ENCODE measurements at regions not wholly inside any gene's neighbourhood (a gene's known extent, or its start where the extent isn't known, plus 50 kb on each side); places are given as distances from the start of the nearest gene placed in this dataset.
"Not testable (repeated sequence)": the region's sequence is repeated elsewhere in the genome, so short reads cannot be mapped to it uniquely, and the experiment has no call there.

GRCh38 chr17:27106982-27107360 is 186.9 kb upstream of the WSB1 start:
- Histone ChIP-seq H3K27me3 (no peaks in the 10 kb centered on the region), H3K36me3 (no peaks in the 10 kb centered on the region), H3K9me3 (no peaks in the 10 kb centered on the region), H3K4me3 (no peak overlapping the region), H3K4me1 (ENCODE audit: insufficient read depth) (no peaks in the 10 kb centered on the region), H3K27ac (no peak overlapping the region)
- no peak for TF ChIP-seq POLR2A (IDR thresholded peaks at IDR 0.05)
- TF ChIP-seq CTCF (IDR thresholded peaks at IDR 0.05) = no peak
- TF ChIP-seq EP300 (IDR thresholded peaks at IDR 0.05) = no peak
- no peak for DNase-seq
- 53 to 57% (median 56%) methylated on average over 2 of the region's 2 CpGs for WGBS, 3 donors
- intact Hi-C loops (cut with DNase I) = no loop called here

GRCh38 chr17:27107386-27108328 is 186.3 kb upstream of the WSB1 start:
- H3K4me3 ChIP-seq; H3K4me1 ChIP-seq (ENCODE audit: insufficient read depth); H3K27me3 ChIP-seq; DNase-seq; H3K27ac ChIP-seq; intact Hi-C loops (cut with DNase I); H3K9me3 ChIP-seq; H3K36me3 ChIP-seq: not testable (repeated sequence)
- 50 to 68% (median 51%) methylated on average over 2 of the region's 2 CpGs for WGBS, 3 donors

GRCh38 chr17:27109346-27109745 is 184.6 kb upstream of the WSB1 start:
- DNase-seq = no peak
- no peaks in the 10 kb centered on the region for H3K9me3 ChIP-seq
- H3K27ac ChIP-seq = no peak overlapping the region
- no peaks in the 10 kb centered on the region for H3K36me3 ChIP-seq
- no peak overlapping the region for H3K4me3 ChIP-seq
- no peaks in the 10 kb centered on the region for H3K4me1 ChIP-seq (ENCODE audit: insufficient read depth)
- H3K27me3 ChIP-seq = no peaks in the 10 kb centered on the region
- intact Hi-C loops (cut with DNase I) = no loop called here
- TF ChIP-seq POLR2A (IDR thresholded peaks at IDR 0.05) = no peak
- TF ChIP-seq EP300 (IDR thresholded peaks at IDR 0.05) = no peak
- no peak for TF ChIP-seq CTCF (IDR thresholded peaks at IDR 0.05)

GRCh38 chr17:27153005-27153404 is 140.9 kb upstream of the WSB1 start:
- Histone ChIP-seq H3K27me3 (no peaks in the 10 kb centered on the region), H3K4me3 (no peak overlapping the region), H3K9me3 (no peaks in the 10 kb centered on the region), H3K36me3 (no peaks in the 10 kb centered on the region), H3K4me1 (ENCODE audit: insufficient read depth) (no peaks in the 10 kb centered on the region), H3K27ac (no peak overlapping the region)
- TF ChIP-seq CTCF (IDR thresholded peaks at IDR 0.05) (no peak), EP300 (IDR thresholded peaks at IDR 0.05) (no peak), POLR2A (IDR thresholded peaks at IDR 0.05) (no peak)
- intact Hi-C loops (cut with DNase I) = no loop called here
- DNase-seq = no peak
- WGBS, 3 donors = 83 to 86% (median 86%) methylated on average over 4 of the region's 4 CpGs

- WGBS, 3 donors = 89 to 93% (median 90%) methylated on average over 15 of the region's 15 CpGs
- intact Hi-C loops (cut with DNase I) = no loop called here
Measured at GRCh38 chr17:27155866-27156265, 138.0 kb upstream of the WSB1 start.

More at GRCh38 chr17:27155866-27156265, 138.0 kb upstream of the WSB1 start:
- no peaks in the 10 kb centered on the region for H3K4me1 ChIP-seq (ENCODE audit: insufficient read depth)
- TF ChIP-seq POLR2A (IDR thresholded peaks at IDR 0.05) = no peak
- H3K9me3 ChIP-seq = no peaks in the 10 kb centered on the region
- H3K27me3 ChIP-seq = no peaks in the 10 kb centered on the region
- H3K4me3 ChIP-seq = no peak overlapping the region
- H3K36me3 ChIP-seq = no peaks in the 10 kb centered on the region
- DNase-seq = peak in 1 of 5 donors; percentile 6
- no peak overlapping the region for H3K27ac ChIP-seq

Data from ovary (tissue), 7 donors.